ENCODE measurements at regions not wholly inside any gene's neighbourhood (a gene's known extent, or its start where the extent isn't known, plus 50 kb on each side); places are given as distances from the start of the nearest gene placed in this dataset.

DNA sequence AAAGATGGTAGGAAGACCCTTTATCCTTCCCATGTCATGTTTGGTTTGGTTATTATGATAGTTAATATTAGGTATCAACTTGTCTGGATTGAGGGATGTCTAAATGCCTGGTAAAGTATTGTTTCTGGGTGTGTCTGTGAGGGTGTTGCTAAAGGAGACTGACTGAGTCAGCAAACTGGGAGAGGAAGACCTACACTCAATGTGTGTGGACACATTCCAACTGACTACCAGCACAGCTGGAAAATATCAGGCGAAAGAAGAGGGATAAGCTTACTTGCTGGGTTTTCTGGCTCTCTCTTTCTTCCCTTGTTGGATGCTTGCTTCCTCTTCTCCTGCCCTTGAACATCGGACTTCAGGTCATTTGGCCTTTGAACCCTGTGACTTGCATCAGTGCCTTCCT lies 1227.6 kb upstream of the EPHA6 start:
- CTCF ChIA-PET (ENCODE audit: partially characterized antibody), result interaction anchor here (1.3 kb wide), 1 partner anchor 13 kb away, joined by 3 read pairs; no protein-coding TSS in a partner anchor
- no peak overlapping the region for H2BK5ac ChIP-seq (ENCODE audit: low read depth, low read length)
- H2BK15ac ChIP-seq (ENCODE audit: low read length), result no peak overlapping the region
- H4K91ac ChIP-seq (replicated peaks; ENCODE audit: insufficient read length, low read length), result no peak overlapping the region
- no peaks in the 10 kb centered on the region for H3K27me3 ChIP-seq (replicated peaks in 1 of 4; ENCODE audit: control insufficient read depth in 3 of 4, extremely low read depth in 1 of 4, insufficient read depth in 3 of 4, low read length in 3 of 4)
- H2AFZ ChIP-seq (ENCODE audit: low read length), result peak overlapping the region; percentile 86
- H4K5ac ChIP-seq (ENCODE audit: insufficient read length, low read depth, low read length), result no peak overlapping the region
- no peak for TF ChIP-seq TAF7 (optimal IDR thresholded peaks at IDR 0.05; ENCODE audit: borderline replicate concordance, low read depth, low read length)
- no peak for TF ChIP-seq KDM1A (IDR thresholded peaks at IDR 0.05; ENCODE audit: borderline replicate concordance, low read length)
- no peak for TF ChIP-seq GABPA (IDR thresholded peaks at IDR 0.05; ENCODE audit: borderline replicate concordance, insufficient read depth, low read length)
- no peak for TF ChIP-seq BCL11A (IDR thresholded peaks at IDR 0.05; ENCODE audit: low read depth in 2 of 2, low read length in 2 of 2)
- no peak for TF ChIP-seq CEBPB (IDR thresholded peaks at IDR 0.05; ENCODE audit: low read depth, low read length)
- H3K9me3 ChIP-seq (ENCODE audit: insufficient read depth in 2 of 2, low read depth in 1 of 2, low read length in 1 of 2), result peaks cover 0 to 6% of the 10 kb centered on the region in 2 experiments; a peak in 2 of 4 replicates
- no peak overlapping the region for H3K14ac ChIP-seq (ENCODE audit: insufficient read length)
- no peaks in the 10 kb centered on the region for H3K4me1 ChIP-seq (replicated peaks in 1 of 4; ENCODE audit: control insufficient read depth in 3 of 4, insufficient read depth in 4 of 4, low read length in 3 of 4)
- H3K23ac ChIP-seq (ENCODE audit: insufficient read length), result no peak overlapping the region
- no peaks in the 10 kb centered on the region for H3K23me2 ChIP-seq (ENCODE audit: low read depth, low read length)
- no peaks in the 10 kb centered on the region for H3K79me1 ChIP-seq (ENCODE audit: low read depth, low read length)
- no peak overlapping the region for H3K4ac ChIP-seq (replicated peaks; ENCODE audit: insufficient read length, low read depth, low read length)
- no peak overlapping the region for H3K56ac ChIP-seq (replicated peaks; ENCODE audit: insufficient read length, low read depth, low read length)
- no peak overlapping the region for H3K4me3 ChIP-seq (ENCODE audit: extremely low read depth in 1 of 4, insufficient read depth in 2 of 4, low read depth in 3 of 4, low read length in 4 of 4)
- no peak overlapping the region for H4K8ac ChIP-seq (ENCODE audit: extremely low read depth, insufficient read depth, low read length)
- no peak overlapping the region for H3K18ac ChIP-seq (ENCODE audit: extremely low read depth, low read length)
- no peak overlapping the region for H3K27ac ChIP-seq (ENCODE audit: low read depth, low read length)
- H3K36me3 ChIP-seq (ENCODE audit: control insufficient read depth in 2 of 4, insufficient read depth in 4 of 4, low read length in 3 of 4), result no peaks in the 10 kb centered on the region
- DNase-seq (ENCODE audit: low read depth in 1 of 2, low spot score in 2 of 2) (no peak), FAIRE-seq (no peak)
- 95% methylated on average over 2 of the region's 2 CpGs; no CpG with 5 or more reads in 1 of the 2 experiments for WGBS, 2 experiments (ENCODE audit: extremely low coverage in 1 of 2, insufficient coverage in 1 of 2, insufficient read length in 1 of 2, insufficient replicate concordance in 2 of 2, low coverage in 1 of 2, low lambda C conversion rate in 2 of 2, missing lambda C conversion rate in 1 of 2)
- POLR2A ChIA-PET (ENCODE audit: partially characterized antibody), result no interaction called here
- H3K79me2 ChIP-seq (ENCODE audit: control insufficient read depth in 1 of 2, insufficient read depth in 2 of 2, low read length in 2 of 2), result no peaks in the 10 kb centered on the region
- no peak overlapping the region for H3K4me2 ChIP-seq (ENCODE audit: insufficient read depth in 1 of 2, low read depth in 2 of 2, low read length in 2 of 2)
- H2BK12ac ChIP-seq (ENCODE audit: low read depth, low read length), result no peak overlapping the region
- H2BK20ac ChIP-seq (ENCODE audit: low read length), result no peak overlapping the region
- H2BK120ac ChIP-seq (replicated peaks; ENCODE audit: low read depth, low read length), result no peak overlapping the region
- H4K20me1 ChIP-seq (replicated peaks in 1 of 2; ENCODE audit: control insufficient read depth in 1 of 2, insufficient read depth in 2 of 2, low read length in 2 of 2), result no peaks in the 10 kb centered on the region
- H2AK5ac ChIP-seq (ENCODE audit: low read depth, low read length), result no peak overlapping the region
- H3K9ac ChIP-seq (replicated peaks in 1 of 4; ENCODE audit: extremely low read depth in 1 of 4, low read depth in 3 of 4, low read length in 3 of 4), result no peak overlapping the region

Data from H1 (cell line).